Activated T-cell treated with anti-CD3 and anti-CD28 coated beads for 24 hours (primary cell): ENCODE measurements at regions not wholly inside any gene's neighbourhood (a gene's known extent, or its start where the extent isn't known, plus 50 kb on each side); places are given as distances from the start of the nearest gene placed in this dataset.

Experiments
- DNase-seq: peaks from one replicate; pipeline ENCODE4 v3.0.0-alpha.2; 2020; ENCODE audit warnings: low read depth

DNA sequence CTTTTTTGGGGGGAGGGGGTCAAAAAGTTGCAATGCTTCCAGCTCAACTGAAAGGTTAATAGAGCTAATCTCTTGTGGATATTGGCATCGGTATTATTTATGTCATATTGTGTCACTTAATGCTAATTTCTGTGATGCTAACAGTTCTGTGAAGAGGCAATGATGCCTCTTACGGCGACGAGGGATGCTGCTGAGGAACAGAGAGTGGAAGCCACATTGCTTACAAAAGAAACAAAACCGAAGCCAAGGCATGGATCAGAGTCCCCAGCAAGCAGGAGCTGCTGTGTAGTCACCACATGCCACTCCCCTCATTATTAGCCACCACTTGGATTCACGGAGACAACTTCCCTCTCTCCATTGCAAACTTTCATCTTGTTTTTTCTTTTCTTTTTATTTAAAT is 536.5 kb upstream of the MGMT start:
- no peak for DNase-seq

DNA sequence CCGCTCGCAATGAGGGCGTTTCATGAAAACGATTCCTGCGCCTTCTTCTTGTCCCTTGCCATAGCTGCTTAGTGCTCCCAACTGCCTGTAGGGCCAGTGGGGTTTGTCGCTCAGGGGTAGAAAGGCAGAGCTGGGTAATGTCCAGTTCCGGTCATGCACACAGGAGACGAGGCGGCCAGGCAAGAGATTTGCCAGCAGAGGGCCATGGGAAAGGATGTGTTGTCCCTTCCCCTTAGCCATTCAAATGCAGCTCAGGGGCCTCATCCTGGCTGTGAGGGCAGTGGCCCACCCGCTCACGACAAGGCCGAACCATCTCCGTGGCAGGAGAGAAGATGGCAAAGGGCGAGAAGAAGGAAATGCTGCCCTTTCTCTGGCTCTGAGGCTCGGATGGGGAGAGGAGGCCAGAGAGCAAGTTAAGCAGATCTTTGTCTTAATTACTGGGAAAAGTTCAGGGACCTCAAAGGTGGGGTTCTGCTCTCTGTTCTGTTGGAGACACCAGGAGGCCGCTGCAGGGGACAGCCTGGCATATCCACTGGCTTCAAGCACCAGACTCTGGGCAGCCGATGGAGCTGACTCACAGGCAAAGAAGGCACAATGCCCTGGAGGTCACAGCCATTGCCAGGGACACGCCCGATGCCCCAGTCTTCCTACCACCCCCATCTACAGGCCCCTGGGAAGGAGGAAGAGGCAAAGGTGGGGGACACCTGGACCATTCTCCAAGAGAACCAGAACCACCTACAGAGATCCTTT is 534.8 kb upstream of the MGMT start:
- DNase-seq: no peak

DNA sequence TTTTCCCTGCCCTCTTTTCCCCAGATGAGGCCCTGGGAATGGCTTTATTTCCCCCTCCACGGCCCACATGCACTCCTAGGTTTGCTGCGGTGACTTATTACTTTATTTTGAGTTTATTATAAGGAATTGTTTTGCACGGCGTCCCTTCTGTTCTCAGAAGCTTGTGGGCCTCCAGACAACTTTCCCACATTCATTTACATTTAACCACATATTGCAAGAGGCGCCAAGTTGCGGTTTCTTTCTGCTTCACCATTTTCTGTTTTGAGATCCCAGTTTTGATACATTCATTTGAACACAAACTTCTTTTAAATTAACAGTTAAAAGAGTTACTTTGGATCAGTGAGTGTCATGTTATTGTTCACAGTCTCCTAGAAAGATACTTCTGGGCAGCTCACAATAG is 532.5 kb upstream of the MGMT start:
- DNase-seq: no peak

DNA sequence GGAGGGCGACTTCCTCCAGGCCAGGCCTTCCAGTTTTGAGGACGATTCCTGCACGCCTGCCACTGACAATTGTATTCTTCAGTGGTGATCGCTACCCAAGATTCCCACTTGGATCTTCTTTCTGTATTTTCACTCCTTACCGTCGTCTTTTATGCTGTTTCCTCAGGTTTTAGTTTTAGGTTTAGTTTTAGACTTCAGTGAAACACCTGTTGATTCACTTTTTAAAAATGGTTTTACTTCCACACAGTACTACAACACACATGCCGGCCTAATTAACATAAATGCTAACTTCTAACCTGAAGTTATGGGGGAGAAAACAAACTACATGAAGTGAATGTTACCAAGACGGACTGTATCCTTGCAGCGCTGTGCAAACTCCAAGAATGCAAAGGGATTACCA is 530.6 kb upstream of the MGMT start:
- DNase-seq: no peak

DNA sequence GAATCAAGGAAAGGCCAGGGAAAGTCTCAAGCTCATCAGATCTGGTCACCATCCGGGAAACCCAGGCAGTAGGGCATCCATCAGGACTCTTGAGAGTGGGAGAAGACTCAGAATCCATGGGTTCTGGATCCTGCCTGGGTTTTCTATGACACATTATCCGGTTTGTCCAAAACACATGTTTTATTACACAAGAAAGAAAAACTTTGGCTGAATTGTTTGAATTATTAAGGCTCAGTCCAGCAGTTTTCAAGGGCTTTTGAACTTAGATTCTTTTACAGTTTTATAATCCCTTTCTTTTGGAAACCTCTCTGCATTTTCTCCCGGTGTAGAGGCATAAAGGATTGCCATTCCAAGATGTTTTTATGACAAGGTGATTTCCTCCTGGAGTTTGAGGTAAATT is 528.5 kb upstream of the MGMT start:
- DNase-seq: no peak

DNA sequence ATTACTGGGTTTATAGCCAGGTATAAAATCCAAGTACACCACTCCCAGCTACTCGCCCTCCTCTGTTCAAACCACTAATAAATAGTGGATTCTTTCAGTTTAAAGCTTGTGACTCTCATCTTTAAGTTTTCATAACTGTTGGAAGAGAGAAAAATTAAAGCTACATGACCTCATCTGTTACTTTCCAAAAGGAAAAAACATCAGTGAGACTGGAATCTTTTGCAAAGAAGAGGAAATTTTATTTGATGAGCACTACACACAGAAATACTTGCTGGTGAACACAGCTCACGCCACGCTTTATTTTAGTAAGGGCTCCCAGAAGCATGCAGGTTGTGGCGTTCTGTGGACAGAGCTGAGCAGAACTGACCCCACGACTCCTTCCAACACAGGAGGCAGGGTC is 527.0 kb upstream of the MGMT start:
- no peak for DNase-seq

DNA sequence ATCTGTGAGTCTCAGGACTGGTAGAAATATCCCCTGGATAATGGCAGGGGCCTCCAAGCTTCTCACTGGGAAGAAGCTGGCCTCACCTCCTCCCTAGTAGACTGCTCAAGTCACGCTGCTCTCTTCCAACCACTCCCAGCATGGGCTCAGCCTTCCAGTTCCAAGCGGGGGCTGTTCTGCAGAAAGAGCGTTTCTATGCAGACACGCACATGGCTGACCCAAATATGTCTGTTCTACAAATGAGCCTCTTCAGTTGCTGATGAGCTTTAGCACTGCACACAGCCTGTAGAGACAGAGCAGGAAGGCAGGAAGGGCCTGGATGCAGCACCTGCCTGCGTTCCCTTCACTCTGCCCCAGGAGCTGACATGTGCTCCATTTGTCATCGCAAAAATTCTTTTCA is 523.9 kb upstream of the MGMT start:
- no peak for DNase-seq

DNA sequence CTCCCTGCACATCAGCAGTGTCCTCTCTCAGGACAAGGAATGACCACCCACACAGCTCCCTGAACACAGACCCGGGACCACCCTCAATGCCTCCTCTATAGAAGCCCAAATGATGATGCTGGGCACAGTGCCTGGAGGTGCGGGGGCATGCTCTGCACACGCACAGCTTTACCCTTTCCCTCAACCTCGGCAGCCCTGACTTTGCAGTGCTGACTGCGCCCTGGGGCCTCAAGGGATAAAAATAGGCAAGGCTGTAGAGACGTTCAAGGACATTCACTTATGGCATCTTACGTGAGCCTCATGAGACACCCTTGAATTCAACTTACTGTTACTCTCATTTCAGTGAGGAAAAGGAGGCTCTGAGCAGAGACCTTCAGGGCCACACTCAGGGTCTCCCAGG is 521.6 kb upstream of the MGMT start:
- DNase-seq: no peak

DNA sequence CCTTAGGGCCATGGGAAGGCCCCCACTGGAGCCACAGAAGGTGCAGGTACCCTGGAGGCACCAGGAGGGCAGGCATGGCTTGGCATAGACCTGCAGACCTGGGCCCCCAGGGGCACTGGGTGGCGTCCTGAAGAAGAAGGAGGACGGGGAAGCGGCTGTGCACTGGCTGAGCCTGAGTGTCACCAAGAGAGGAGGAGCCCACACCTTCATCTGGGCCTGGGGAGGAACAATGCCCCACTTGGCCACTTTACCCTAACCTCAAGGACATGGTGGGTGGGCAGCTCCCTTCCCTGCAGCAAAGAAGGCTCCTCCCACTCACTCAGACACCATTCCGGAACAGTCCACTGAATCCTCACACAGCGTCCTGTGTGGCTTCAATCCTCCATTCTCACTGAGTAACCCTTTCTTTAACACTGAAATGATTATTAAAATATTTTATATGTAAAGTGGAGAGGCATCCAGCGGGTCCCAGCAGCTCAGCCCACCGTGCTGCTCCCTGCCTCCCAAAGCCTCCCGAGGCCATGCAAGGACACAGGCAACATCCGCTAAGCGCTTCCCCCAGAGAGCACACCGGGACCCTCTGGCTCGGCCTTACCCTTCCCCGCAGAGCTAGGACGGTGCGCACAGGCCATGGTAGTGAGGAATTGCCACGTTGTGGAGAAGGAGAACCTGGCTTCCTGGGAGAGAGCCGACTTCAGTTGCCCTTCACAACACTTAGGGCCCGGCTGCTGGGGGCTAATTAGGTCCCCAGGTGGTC is 516.7 kb upstream of the MGMT start:
- DNase-seq: no peak

DNA sequence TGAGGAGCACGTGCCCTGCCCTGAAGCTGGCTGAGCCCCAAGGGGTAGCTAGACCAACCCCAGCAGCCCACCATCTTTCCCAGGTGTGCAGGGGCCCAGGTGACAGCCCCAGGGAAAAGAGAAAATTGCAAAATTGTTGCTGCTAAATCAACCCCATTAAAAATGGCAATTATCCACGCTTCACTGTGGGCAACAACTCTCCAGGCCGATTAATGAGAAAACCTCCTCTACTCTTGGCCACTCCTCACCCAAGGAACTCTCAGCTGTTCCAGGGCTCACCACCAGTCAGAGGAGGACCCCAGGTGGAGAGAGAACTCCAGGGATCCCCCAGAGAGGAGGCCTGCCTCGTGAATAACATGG is 516.1 kb upstream of the MGMT start:
- DNase-seq: no peak

DNA sequence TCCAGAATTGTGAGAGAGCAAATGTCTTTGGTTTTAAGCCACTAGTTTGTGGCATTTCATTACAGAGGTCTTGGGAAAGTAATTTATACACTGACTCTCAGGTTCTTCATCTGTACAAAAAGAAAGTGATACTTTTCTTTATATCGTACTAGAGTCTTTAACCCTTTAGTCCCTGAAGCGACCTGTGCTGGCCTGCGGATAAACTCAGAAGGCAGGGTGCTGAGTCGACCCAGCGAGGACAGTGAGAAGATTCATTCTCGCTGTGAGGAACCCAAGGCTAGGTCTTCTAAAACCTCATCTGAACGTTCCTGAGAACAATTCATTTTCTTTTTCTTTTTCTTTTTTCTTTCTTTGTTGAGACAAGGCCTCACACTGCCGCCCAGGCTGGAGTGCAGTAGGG is 514.2 kb upstream of the MGMT start:
- DNase-seq: no peak

DNA sequence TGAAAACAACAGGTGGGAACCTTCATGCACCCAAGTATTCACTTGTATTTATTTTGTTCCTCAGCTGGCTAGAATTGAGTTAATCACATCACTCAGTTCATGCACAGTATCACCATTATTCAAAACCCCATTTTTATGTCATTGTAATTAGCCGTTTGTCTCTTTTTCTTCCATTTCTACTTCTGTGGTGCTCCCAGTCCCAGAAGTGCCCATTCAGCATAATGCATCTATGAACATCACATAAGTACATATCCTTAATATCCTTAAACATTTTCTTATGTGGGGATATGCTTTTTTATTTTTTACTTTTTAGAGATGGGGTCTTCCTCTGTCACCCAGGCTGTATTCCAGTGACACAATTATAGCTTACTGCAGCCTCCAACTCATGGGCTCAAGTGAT is 510.9 kb upstream of the MGMT start:
- DNase-seq: no peak

DNA sequence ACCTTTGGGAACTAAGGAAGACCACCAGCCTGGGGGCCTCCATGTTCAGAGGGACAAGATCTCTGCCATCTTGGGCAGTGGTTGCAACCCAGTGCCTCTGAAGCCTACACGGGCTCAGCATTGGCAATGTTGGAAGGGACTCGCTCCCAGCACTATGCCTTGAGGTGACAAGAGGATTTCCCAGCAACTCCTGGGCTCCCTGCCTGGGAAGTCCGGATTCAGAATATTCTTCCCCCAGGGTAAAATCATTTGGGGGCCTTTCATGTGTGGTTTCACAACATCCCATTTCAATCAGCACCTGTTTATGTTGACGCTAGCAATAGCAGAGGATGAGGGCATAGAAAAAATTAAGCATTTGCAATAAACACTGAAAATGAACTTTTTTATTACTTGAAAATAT is 509.8 kb upstream of the MGMT start:
- no peak for DNase-seq

DNA sequence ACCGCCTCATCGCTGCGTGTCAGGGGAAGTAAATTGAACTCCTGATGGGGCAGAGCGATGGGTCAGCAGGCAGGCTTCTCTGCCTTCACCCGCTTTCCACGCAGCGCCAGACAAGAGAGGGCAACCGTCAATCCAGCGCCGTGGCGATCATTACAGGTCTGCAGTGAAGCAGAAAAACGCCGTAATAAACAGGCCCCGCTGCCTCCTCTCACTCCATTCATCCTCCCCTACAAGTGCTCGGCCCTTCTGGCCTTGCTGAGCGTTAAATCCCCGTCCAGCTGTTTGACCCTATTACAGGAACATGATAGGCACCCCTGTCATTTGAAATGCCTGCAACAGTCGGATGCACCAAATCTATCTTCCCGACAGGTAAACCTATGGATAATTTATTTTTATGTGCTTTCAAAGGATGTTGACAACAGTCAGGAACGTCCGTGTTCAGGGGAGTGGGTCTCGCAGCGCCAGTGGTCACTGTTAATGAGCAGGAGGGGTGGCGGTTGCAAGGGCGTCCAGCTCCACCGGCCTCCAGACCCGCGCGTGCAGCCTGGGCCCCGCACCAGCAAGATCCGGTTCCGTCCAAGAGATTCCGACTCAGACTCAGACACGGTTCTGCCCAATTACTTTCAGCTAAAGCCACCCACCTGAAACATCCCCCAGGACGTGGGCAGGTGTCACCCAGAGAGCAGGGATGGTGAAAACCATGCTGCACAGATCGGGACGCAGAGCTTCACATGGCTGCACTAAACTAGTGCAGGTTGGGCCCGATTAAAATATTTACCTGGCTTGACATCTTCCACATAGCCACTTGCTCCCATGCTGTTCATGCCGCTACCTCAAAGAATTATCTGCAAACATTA is 508.0 kb upstream of the MGMT start:
- no peak for DNase-seq

DNA sequence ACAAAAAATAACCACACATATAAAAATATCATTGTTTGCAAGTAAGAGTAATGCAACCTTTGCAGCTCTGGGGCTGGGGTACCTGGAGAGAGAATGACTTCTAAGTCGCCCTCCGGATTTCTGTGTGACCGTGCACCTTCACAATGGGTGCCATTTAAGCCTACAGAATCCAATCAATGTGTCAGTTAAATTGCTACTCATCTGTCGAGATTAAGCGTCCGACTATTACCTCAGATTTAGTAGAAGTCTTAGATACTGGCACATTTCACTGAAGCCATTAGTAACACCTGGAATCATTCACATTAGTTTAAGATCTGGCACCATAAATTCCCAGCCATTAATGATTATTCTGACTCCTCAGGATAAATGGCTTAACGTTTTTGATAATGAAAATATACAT is 507.3 kb upstream of the MGMT start:
- DNase-seq: no peak

DNA sequence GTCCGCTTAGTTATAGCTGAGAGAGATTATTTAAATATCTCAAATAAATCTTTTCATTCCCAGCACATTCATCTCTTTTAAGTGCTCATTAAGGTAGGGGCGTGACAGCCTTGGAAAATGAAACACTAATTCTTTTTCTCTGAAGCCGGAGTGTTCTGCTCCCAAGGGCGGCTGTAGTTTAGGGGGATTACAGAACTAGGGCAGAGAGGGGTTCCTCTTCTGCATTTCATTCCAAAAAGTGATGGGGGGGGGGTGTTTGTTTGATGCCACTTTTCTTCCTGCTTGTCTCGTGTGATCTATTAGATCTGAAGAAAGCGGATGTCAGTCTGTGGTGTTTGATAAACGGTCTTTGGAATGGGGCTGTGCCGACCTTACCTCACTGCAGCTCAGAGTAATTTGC is 506.5 kb upstream of the MGMT start:
- no peak for DNase-seq

DNA sequence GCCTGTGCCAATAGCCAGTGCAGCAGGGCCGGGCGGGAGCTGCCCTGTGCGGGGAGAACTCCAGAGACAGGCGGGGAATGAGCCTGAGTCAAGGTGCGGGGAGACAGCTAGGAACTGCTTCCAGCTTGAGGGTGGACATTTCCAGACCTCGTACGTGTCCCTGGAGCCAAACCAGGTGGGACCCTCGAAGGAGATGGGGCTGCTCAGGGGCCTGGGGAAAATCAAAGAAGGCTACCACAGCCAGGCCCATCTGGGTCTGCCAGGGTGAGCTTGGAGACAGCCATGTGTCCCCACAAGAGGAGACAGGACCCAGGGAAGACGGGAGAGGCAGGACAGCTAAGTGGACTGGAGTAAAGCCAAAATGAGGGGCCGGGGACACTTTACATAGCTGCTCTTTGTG is 504.9 kb upstream of the MGMT start:
- DNase-seq: no peak

DNA sequence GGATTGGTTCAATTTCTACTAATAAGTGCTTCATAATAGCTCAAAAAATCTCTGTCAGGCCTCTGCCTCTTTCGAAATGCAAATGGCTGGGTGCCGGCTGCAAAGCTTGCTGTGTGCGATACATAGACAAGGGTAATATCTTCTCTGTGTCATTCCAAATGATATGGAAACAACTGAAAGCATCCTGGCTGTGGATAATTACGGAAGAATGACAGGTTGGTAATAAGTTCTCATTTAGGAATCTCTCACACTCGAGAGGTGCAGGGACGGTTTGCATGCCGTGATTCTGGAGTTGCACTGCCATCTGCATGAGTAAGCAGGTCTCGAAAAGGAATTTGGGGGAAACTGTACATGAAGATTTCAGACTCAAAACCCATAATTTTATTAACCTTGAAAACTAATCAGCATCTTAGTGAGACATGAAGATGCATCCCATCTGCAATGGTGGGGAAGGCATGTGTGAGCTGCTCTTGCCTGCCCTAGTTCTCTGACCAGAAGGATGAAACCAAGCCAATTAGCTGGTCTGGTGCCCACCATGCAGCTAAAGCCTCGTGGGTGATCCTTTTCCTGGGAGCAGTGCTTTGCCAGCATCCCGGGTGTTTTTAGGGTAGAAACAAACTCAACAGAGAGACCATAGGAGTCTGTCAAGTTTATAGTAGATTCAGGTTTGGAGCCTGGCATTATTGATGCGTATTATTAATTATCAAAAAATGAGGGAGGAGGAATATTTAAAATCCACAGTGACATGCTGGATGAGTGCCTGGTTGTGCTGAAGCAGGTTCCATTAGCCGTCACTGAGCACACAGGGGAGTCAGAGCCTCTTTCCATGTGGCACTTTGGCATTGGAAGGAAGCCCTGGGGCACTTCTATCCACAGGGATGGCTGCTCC is 503.6 kb upstream of the MGMT start:
- DNase-seq: no peak

DNA sequence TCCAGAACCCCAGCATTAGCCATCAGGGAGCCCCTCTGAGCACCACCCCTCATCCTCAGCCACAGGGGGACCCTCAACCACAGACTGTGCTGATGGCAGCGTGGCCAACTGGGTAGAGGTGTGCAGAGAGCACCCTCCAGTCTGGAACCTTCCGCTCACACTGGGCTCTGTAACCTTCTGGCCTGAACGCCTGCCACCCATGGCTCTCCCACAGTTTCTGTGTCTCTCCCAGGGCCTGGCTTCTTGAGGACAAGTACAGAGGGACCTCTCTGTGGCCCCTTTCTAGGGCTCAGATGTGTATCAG is 503.0 kb upstream of the MGMT start:
- no peak for DNase-seq

DNA sequence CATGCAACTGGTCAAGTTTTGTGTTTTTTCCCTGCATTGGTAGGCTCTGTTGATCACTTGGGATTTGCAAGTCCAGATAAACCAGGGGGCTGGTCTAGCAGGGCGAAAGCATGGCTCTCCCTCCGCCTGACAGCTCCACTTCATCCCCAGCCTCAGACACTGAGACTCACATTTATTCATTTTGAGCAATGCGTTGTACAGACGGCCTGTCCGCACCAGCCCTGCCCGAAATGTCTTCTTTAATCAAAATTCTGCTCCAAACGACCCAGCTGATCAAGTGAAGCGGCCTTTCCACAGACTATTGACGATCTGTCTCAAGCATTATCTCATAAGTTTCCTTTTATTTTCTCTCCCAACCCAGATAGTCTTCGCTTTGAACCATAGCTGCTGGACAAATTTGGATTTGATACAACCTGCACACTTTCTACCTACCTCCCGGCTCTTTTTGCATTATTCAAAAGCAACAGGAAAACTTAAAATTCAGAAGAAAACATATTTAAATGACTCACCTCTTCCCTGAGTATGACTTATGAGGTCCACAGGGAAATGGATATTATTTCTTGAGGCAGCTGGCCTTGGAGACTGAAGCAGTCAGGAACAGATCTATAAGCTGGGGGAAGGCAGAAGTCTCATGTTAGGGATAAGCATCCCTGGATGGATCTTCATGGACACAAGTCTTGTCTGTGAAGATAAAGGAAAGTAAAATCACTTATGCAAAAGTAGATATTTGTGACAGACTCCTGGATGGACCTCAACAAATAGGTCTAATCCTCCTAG is 498.9 kb upstream of the MGMT start:
- DNase-seq: no peak

DNA sequence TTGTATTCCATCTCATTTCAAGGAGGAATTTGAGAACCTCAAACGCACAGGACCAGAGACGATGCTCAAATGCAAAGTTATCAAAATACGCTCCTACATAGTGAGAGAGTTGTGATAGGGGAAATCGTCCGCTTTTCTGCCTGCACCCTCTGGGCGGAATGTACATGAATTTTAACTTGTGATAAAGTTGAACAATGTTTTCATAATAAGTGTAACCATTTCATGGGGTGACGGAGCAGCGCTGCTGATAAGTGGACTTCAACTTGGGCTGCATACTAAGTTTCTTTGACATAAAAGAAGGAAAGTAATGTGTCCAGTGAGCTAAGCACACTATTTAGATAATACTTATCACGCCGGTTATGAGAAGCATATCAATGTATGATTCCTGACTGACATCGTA is 497.5 kb upstream of the MGMT start:
- DNase-seq: no peak
